ENCODE measurements at regions not wholly inside any gene's neighbourhood (a gene's known extent, or its start where the extent isn't known, plus 50 kb on each side); places are given as distances from the start of the nearest gene placed in this dataset.

DNA sequence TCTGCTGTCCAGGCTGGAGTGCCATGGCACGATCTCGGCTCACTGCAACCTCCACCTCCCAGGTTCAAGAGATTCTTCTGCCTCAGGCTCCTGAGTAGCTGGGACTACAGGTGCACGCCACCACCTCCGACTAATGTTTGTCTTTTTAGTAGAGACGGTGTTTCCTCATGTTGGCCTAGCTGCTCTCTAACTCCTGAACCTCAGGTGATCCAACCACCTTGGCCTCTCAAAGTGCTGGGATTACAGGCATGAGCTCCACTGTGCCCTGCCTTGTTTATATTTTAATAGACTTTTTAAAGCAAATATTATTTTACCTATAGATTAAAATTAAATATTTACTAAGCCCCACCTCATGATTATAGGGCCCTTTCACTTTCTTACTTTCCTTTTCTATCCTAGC lies 483.2 kb upstream of the EPHA7 start:
- TF ChIP-seq CTCF (IDR thresholded peaks at IDR 0.05; ENCODE audit: low read length): no peak
- no peak for TF ChIP-seq EZH2phosphoT487 (IDR thresholded peaks at IDR 0.05; ENCODE audit: low read length)
- TF ChIP-seq EZH2 (optimal IDR thresholded peaks at IDR 0.05; ENCODE audit: low read depth, low read length): no peak
- Histone ChIP-seq H2AFZ (ENCODE audit: low read length) (no peak overlapping the region), H3K27me3 (replicated peaks; ENCODE audit: insufficient read depth, low read length) (no peaks in the 10 kb centered on the region), H4K20me1 (ENCODE audit: insufficient read depth, low read length) (no peaks in the 10 kb centered on the region), H3K4me2 (ENCODE audit: low read depth, low read length) (no peak overlapping the region), H3K36me3 (replicated peaks; ENCODE audit: insufficient read depth, low read length) (no peaks in the 10 kb centered on the region), H3K4me3 (ENCODE audit: low read length) (no peak overlapping the region), H3K9me2 (replicated peaks; ENCODE audit: insufficient read depth, low read length) (no peaks in the 10 kb centered on the region), H3K79me2 (ENCODE audit: low read length) (no peaks in the 10 kb centered on the region), H3F3A (ENCODE audit: insufficient read depth, low read length) (no peaks in the 10 kb centered on the region), H3K4me1 (ENCODE audit: low read length) (no peaks in the 10 kb centered on the region), H3K27ac (ENCODE audit: low read length) (no peak overlapping the region), H3K9ac (ENCODE audit: low read length) (no peak overlapping the region), H3K9me3 (replicated peaks; ENCODE audit: insufficient read depth, low read length) (no peaks in the 10 kb centered on the region)
- no peak for DNase-seq

DNA sequence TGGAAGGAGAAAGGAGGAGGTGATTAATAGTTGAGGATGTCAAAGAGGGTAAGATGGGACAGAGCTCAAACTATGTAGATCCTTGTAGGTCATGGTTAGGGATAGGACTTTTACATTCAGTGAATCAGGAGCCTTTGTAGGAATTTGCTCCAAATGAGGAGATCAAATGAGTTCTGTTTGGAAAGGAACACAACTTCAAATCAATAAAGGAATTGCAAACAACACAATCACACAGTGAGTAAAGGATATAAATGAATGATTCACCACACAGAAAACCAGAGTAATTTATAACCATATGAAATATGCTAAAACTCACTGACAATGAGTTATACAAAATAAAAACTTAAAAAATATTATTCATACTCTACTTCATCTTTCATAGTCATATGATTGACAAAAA lies 480.8 kb upstream of the EPHA7 start:
- DNase-seq: no peak
- Histone ChIP-seq H3K4me1 (ENCODE audit: low read length) (no peaks in the 10 kb centered on the region), H3K36me3 (replicated peaks; ENCODE audit: insufficient read depth, low read length) (no peaks in the 10 kb centered on the region), H3K4me2 (ENCODE audit: low read depth, low read length) (no peak overlapping the region), H3K9ac (ENCODE audit: low read length) (no peak overlapping the region), H3K4me3 (ENCODE audit: low read length) (no peak overlapping the region), H3K79me2 (ENCODE audit: low read length) (no peaks in the 10 kb centered on the region), H3K9me2 (replicated peaks; ENCODE audit: insufficient read depth, low read length) (no peaks in the 10 kb centered on the region), H3K9me3 (replicated peaks; ENCODE audit: insufficient read depth, low read length) (no peaks in the 10 kb centered on the region), H3K27me3 (replicated peaks; ENCODE audit: insufficient read depth, low read length) (no peaks in the 10 kb centered on the region), H4K20me1 (ENCODE audit: insufficient read depth, low read length) (no peaks in the 10 kb centered on the region), H2AFZ (ENCODE audit: low read length) (no peak overlapping the region), H3K27ac (ENCODE audit: low read length) (no peak overlapping the region), H3F3A (ENCODE audit: insufficient read depth, low read length) (no peaks in the 10 kb centered on the region)
- TF ChIP-seq EZH2 (optimal IDR thresholded peaks at IDR 0.05; ENCODE audit: low read depth, low read length): no peak
- no peak for TF ChIP-seq EZH2phosphoT487 (IDR thresholded peaks at IDR 0.05; ENCODE audit: low read length)
- no peak for TF ChIP-seq CTCF (IDR thresholded peaks at IDR 0.05; ENCODE audit: low read length)

- Histone ChIP-seq H3K4me3 (ENCODE audit: low read length) (no peak overlapping the region), H3K9ac (ENCODE audit: low read length) (no peak overlapping the region), H3K9me2 (replicated peaks; ENCODE audit: insufficient read depth, low read length) (no peaks in the 10 kb centered on the region), H2AFZ (ENCODE audit: low read length) (no peak overlapping the region), H3K79me2 (ENCODE audit: low read length) (no peaks in the 10 kb centered on the region), H3K36me3 (replicated peaks; ENCODE audit: insufficient read depth, low read length) (no peaks in the 10 kb centered on the region), H3K4me2 (ENCODE audit: low read depth, low read length) (no peak overlapping the region), H3K27me3 (replicated peaks; ENCODE audit: insufficient read depth, low read length) (no peaks in the 10 kb centered on the region), H3F3A (ENCODE audit: insufficient read depth, low read length) (no peaks in the 10 kb centered on the region), H4K20me1 (ENCODE audit: insufficient read depth, low read length) (no peaks in the 10 kb centered on the region), H3K27ac (ENCODE audit: low read length) (no peak overlapping the region), H3K4me1 (ENCODE audit: low read length) (no peaks in the 10 kb centered on the region), H3K9me3 (replicated peaks; ENCODE audit: insufficient read depth, low read length) (no peaks in the 10 kb centered on the region)
- DNase-seq: no peak
- TF ChIP-seq EZH2phosphoT487 (IDR thresholded peaks at IDR 0.05; ENCODE audit: low read length) (no peak), CTCF (IDR thresholded peaks at IDR 0.05; ENCODE audit: low read length) (no peak), EZH2 (optimal IDR thresholded peaks at IDR 0.05; ENCODE audit: low read depth, low read length) (no peak)
Observed at GRCh38 chr6:93896081-93896480, 476.7 kb upstream of the EPHA7 start.

Measured in MM.1S (cell line).